ENCODE measurements at regions not wholly inside any gene's neighbourhood (a gene's known extent, or its start where the extent isn't known, plus 50 kb on each side); places are given as distances from the start of the nearest gene placed in this dataset.

DNA sequence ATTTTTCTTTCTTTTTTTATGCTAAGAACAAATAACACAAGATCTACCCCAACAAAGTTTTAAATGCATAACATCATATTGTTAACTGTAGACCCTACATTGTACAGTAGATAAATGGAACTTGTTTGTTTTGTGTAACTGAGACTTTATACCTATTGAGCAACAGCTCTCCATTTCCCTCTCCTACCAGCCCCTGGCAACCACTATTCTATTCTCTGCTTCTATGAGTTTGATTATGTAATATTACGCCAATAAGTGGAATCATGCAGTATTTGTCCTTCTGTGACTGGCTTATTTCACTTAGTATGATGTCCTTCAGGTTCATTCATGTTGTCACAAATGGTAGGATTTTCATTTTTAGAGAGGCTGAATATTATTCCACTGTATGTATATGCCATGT is 308.2 kb upstream of the PRR16 start:
- DNase-seq: no peak
- CTCF ChIA-PET: no interaction called here
- H3K9me3 ChIP-seq (ENCODE audit: low read length): no peaks in the 10 kb centered on the region
- no peak overlapping the region for H3K27ac ChIP-seq (ENCODE audit: low read depth, low read length)
- no peaks in the 10 kb centered on the region for H3K36me3 ChIP-seq (ENCODE audit: insufficient read depth, low read length)
- Mint-ChIP-seq H3K36me3 (no peaks in the 10 kb centered on the region), H3K27me3 (no peaks in the 10 kb centered on the region), H3K9me3 (peaks cover 0 to 8% (median 0%) of the 10 kb centered on the region in 5 donors), H3K4me3 (no peak overlapping the region), H3K27ac (no peak overlapping the region), H3K4me1 (no peaks in the 10 kb centered on the region)
- H3K4me1 ChIP-seq (ENCODE audit: insufficient read depth, low read length): no peaks in the 10 kb centered on the region
- no peaks in the 10 kb centered on the region for H3K27me3 ChIP-seq (ENCODE audit: insufficient read depth, low read length, poor library complexity, severe bottlenecking)
- no peak overlapping the region for H3K4me3 ChIP-seq (ENCODE audit: low read length)
- POLR2A ChIA-PET: no interaction called here

GRCh38 chr5:120158211-120158610 is 305.9 kb upstream of the PRR16 start:
- Histone ChIP-seq H3K36me3 (ENCODE audit: insufficient read depth, low read length) (no peaks in the 10 kb centered on the region), H3K27me3 (ENCODE audit: insufficient read depth, low read length, poor library complexity, severe bottlenecking) (no peaks in the 10 kb centered on the region), H3K4me3 (ENCODE audit: low read length) (no peak overlapping the region), H3K9me3 (ENCODE audit: low read length) (no peaks in the 10 kb centered on the region), H3K4me1 (ENCODE audit: insufficient read depth, low read length) (no peaks in the 10 kb centered on the region), H3K27ac (ENCODE audit: low read depth, low read length) (no peak overlapping the region)
- Mint-ChIP-seq H3K27me3 (no peaks in the 10 kb centered on the region), H3K4me1 (no peaks in the 10 kb centered on the region), H3K4me3 (no peak overlapping the region), H3K27ac (no peak overlapping the region), H3K36me3 (no peaks in the 10 kb centered on the region), H3K9me3 (peaks cover 0 to 4% (median 0%) of the 10 kb centered on the region in 5 donors)
- DNase-seq: no peak
- ChIA-PET POLR2A (no interaction called here), CTCF (no interaction called here)

- Histone ChIP-seq H3K4me1 (ENCODE audit: insufficient read depth, low read length) (no peaks in the 10 kb centered on the region), H3K9me3 (ENCODE audit: low read length) (no peaks in the 10 kb centered on the region), H3K4me3 (ENCODE audit: low read length) (no peak overlapping the region), H3K36me3 (ENCODE audit: insufficient read depth, low read length) (no peaks in the 10 kb centered on the region), H3K27me3 (ENCODE audit: insufficient read depth, low read length, poor library complexity, severe bottlenecking) (no peaks in the 10 kb centered on the region), H3K27ac (ENCODE audit: low read depth, low read length) (no peak overlapping the region)
- Mint-ChIP-seq H3K36me3 (no peaks in the 10 kb centered on the region), H3K9me3 (peaks cover 0 to 4% (median 0%) of the 10 kb centered on the region in 5 donors), H3K4me1 (no peaks in the 10 kb centered on the region), H3K4me3 (no peak overlapping the region), H3K27ac (no peak overlapping the region), H3K27me3 (no peaks in the 10 kb centered on the region)
- DNase-seq: no peak
- ChIA-PET CTCF (no interaction called here), POLR2A (no interaction called here)
Observed at GRCh38 chr5:120159155-120159554, 304.9 kb upstream of the PRR16 start.

DNA sequence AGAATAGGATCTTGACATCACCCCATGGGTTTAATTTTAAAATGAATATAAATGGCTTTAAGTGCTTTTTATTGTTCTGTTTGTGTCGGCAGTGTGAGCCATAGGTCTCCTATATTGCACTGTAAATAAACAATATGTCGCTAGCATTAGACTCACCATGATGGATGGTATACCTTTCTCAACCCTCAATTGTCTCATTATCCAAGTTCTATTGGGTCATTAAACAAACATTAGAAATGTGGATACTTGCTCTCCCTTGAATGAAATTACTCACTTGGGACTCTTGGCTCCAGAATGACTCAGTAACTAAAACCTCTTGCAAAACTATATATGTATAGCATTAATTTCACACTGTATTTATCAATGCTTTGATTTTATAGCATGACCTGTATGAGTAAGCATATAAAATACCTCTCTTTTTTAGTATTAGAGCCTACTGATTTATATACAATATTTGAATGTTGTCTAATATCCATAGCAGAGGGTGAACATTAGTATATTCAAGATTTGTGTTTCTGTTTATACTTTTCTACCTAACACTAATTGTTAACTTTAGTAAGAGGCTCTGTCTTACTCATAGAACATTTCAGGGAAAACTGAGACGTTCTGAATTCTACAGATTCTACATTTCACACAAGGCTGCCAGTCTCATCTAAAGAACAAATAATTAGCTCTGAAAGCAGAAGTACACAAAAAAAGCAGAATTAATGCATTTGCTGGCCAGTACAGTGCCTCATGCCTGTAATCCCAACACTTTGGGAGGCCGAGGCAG is 303.8 kb upstream of the PRR16 start:
- Histone ChIP-seq H3K4me3 (ENCODE audit: low read length) (no peak overlapping the region), H3K27me3 (ENCODE audit: insufficient read depth, low read length, poor library complexity, severe bottlenecking) (no peaks in the 10 kb centered on the region), H3K27ac (ENCODE audit: low read depth, low read length) (no peak overlapping the region), H3K4me1 (ENCODE audit: insufficient read depth, low read length) (no peaks in the 10 kb centered on the region), H3K9me3 (ENCODE audit: low read length) (no peaks in the 10 kb centered on the region), H3K36me3 (ENCODE audit: insufficient read depth, low read length) (no peaks in the 10 kb centered on the region)
- no peaks in the 10 kb centered on the region for H3K27me3 Mint-ChIP-seq
- no peak for DNase-seq
- H3K4me3 Mint-ChIP-seq: no peak overlapping the region
- H3K4me1 Mint-ChIP-seq: no peaks in the 10 kb centered on the region
- peak overlapping the region in 1 of 8 donors; percentile 29 for H3K27ac Mint-ChIP-seq
- POLR2A ChIA-PET: no interaction called here
- CTCF ChIA-PET: no interaction called here
- H3K36me3 Mint-ChIP-seq: no peaks in the 10 kb centered on the region
- peaks cover 0 to 4% (median 0%) of the 10 kb centered on the region in 5 donors for H3K9me3 Mint-ChIP-seq

DNA sequence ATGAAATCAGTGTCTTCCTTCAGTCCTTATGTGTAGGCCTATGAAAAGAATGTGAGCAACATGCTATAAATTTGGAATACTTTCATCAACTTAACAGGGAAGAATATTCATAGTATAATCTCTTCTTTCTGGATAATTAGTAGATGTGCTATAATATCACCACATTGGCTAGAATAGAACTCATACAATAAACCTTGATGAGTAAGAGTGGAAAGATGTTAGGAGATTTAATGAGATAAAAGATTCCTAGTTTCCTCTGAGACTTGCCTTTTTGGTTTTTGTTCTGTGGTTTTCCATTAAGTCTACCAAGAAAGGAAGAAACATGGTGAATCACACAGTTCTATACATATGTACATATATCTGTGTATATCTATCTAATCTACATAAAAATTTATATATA is 301.8 kb upstream of the PRR16 start:
- CTCF ChIA-PET: no interaction called here
- Histone ChIP-seq H3K9me3 (ENCODE audit: low read length) (no peaks in the 10 kb centered on the region), H3K4me1 (ENCODE audit: insufficient read depth, low read length) (no peaks in the 10 kb centered on the region), H3K27me3 (ENCODE audit: insufficient read depth, low read length, poor library complexity, severe bottlenecking) (no peaks in the 10 kb centered on the region), H3K36me3 (ENCODE audit: insufficient read depth, low read length) (no peaks in the 10 kb centered on the region), H3K27ac (ENCODE audit: low read depth, low read length) (no peak overlapping the region), H3K4me3 (ENCODE audit: low read length) (no peak overlapping the region)
- H3K4me1 Mint-ChIP-seq: no peaks in the 10 kb centered on the region
- no peak overlapping the region for H3K27ac Mint-ChIP-seq
- POLR2A ChIA-PET: no interaction called here
- H3K27me3 Mint-ChIP-seq: no peaks in the 10 kb centered on the region
- no peak for DNase-seq
- H3K9me3 Mint-ChIP-seq: peaks cover 0 to 4% (median 1%) of the 10 kb centered on the region in 5 donors
- H3K4me3 Mint-ChIP-seq: no peak overlapping the region
- H3K36me3 Mint-ChIP-seq: no peaks in the 10 kb centered on the region

DNA sequence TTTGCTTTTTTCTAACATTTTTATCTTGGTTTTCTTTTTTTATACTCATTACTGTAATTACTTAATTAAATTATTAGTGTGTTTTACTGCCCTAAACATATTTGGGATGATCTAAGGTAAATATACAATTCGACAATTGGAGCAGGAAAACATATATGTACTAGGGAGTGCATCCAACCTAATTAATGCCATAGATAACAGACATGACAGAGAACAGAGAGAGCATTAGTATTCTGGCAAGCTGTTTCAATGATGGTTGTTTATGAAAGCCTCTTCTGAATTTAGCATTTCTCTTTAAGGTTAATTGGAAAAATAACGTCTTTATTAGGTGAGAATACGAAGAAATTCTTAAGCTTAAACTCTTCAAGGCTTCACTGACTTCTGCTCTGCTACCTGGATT is 300.1 kb upstream of the PRR16 start:
- DNase-seq: no peak
- Histone ChIP-seq H3K27me3 (ENCODE audit: insufficient read depth, low read length, poor library complexity, severe bottlenecking) (no peaks in the 10 kb centered on the region), H3K4me3 (ENCODE audit: low read length) (no peak overlapping the region), H3K36me3 (ENCODE audit: insufficient read depth, low read length) (no peaks in the 10 kb centered on the region), H3K9me3 (ENCODE audit: low read length) (no peaks in the 10 kb centered on the region), H3K27ac (ENCODE audit: low read depth, low read length) (no peak overlapping the region), H3K4me1 (ENCODE audit: insufficient read depth, low read length) (no peaks in the 10 kb centered on the region)
- Mint-ChIP-seq H3K27ac (no peak overlapping the region), H3K4me3 (no peak overlapping the region), H3K4me1 (no peaks in the 10 kb centered on the region), H3K27me3 (no peaks in the 10 kb centered on the region), H3K36me3 (no peaks in the 10 kb centered on the region), H3K9me3 (peaks cover 0 to 6% (median 1%) of the 10 kb centered on the region in 5 donors)
- POLR2A ChIA-PET: no interaction called here
- CTCF ChIA-PET: no interaction called here

GRCh38 chr5:120164986-120165385 is 299.1 kb upstream of the PRR16 start:
- Histone ChIP-seq H3K27ac (ENCODE audit: low read depth, low read length) (no peak overlapping the region), H3K4me1 (ENCODE audit: insufficient read depth, low read length) (no peaks in the 10 kb centered on the region), H3K9me3 (ENCODE audit: low read length) (no peaks in the 10 kb centered on the region), H3K27me3 (ENCODE audit: insufficient read depth, low read length, poor library complexity, severe bottlenecking) (no peaks in the 10 kb centered on the region), H3K36me3 (ENCODE audit: insufficient read depth, low read length) (no peaks in the 10 kb centered on the region), H3K4me3 (ENCODE audit: low read length) (no peak overlapping the region)
- Mint-ChIP-seq H3K27me3 (no peaks in the 10 kb centered on the region), H3K4me1 (no peaks in the 10 kb centered on the region), H3K36me3 (no peaks in the 10 kb centered on the region), H3K27ac (no peak overlapping the region), H3K9me3 (peaks cover 0 to 7% (median 1%) of the 10 kb centered on the region in 5 donors), H3K4me3 (no peak overlapping the region)
- DNase-seq: no peak
- ChIA-PET CTCF (no interaction called here), POLR2A (no interaction called here)

- no peak overlapping the region for H3K4me3 Mint-ChIP-seq
- H3K4me3 ChIP-seq (ENCODE audit: low read length): no peak overlapping the region
- no peaks in the 10 kb centered on the region for H3K4me1 ChIP-seq (ENCODE audit: insufficient read depth, low read length)
- no peaks in the 10 kb centered on the region for H3K9me3 ChIP-seq (ENCODE audit: low read length)
- H3K27ac Mint-ChIP-seq: no peak overlapping the region
- H3K27ac ChIP-seq (ENCODE audit: low read depth, low read length): no peak overlapping the region
- H3K36me3 ChIP-seq (ENCODE audit: insufficient read depth, low read length): no peaks in the 10 kb centered on the region
- no peak for DNase-seq
- peaks cover 2 to 21% (median 7%) of the 10 kb centered on the region in 5 donors for H3K9me3 Mint-ChIP-seq
- no peaks in the 10 kb centered on the region for H3K27me3 ChIP-seq (ENCODE audit: insufficient read depth, low read length, poor library complexity, severe bottlenecking)
- ChIA-PET POLR2A (no interaction called here), CTCF (no interaction called here)
- H3K36me3 Mint-ChIP-seq: no peaks in the 10 kb centered on the region
- H3K27me3 Mint-ChIP-seq: peaks cover 0 to 2% of the 10 kb centered on the region in 2 donors
- no peaks in the 10 kb centered on the region for H3K4me1 Mint-ChIP-seq
Observed at GRCh38 chr5:120173125-120173524, 291.0 kb upstream of the PRR16 start.
